ENCODE measurements at regions not wholly inside any gene's neighbourhood (a gene's known extent, or its start where the extent isn't known, plus 50 kb on each side); places are given as distances from the start of the nearest gene placed in this dataset.
"Not testable (repeated sequence)": the region's sequence is repeated elsewhere in the genome, so short reads cannot be mapped to it uniquely, and the experiment has no call there.

- TF ChIP-seq CTCF (IDR thresholded peaks at IDR 0.05); POLR2AphosphoS5 (IDR thresholded peaks at IDR 0.05); EP300 (IDR thresholded peaks at IDR 0.05; ENCODE audit: low read depth): not testable (repeated sequence)
Observed at GRCh38 chr11:69900822-69901302, 81.6 kb upstream of the FGF3 start.
